HG03571 (cell line): ENCODE measurements at regions not wholly inside any gene's neighbourhood (a gene's known extent, or its start where the extent isn't known, plus 50 kb on each side); places are given as distances from the start of the nearest gene placed in this dataset.
"Not testable (repeated sequence)": the region's sequence is repeated elsewhere in the genome, so short reads cannot be mapped to it uniquely, and the experiment has no call there.

Source experiments
- ATAC-seq: cut with Tn5 transposase; IDR thresholded peaks from one replicate; pipeline ENCODE4 v1.9.1; 2021; ENCODE audit not compliant: unreplicated experiment

GRCh38 chr4:163077680-163078079 is 89.0 kb downstream of the NAF1 start:
- ATAC-seq = no peak

DNA sequence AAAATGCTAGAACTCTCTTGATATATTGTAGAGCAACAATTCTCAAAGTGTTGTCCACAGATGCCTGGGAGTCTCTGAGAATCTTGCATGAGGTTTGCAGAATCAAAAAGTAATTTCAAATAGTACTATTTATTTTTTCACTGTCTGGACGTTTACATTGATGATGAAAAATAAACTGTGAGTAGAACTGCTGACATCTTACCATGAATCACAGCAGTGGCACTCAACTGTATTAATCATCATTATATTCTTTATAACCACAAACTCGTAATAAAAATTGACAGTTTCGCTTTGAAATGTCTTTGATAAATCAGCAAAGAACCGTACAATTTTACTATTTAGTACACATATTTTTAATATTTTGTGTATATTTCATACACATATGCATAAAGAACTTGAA is 94.5 kb downstream of the NAF1 start:
- no peak for ATAC-seq

DNA sequence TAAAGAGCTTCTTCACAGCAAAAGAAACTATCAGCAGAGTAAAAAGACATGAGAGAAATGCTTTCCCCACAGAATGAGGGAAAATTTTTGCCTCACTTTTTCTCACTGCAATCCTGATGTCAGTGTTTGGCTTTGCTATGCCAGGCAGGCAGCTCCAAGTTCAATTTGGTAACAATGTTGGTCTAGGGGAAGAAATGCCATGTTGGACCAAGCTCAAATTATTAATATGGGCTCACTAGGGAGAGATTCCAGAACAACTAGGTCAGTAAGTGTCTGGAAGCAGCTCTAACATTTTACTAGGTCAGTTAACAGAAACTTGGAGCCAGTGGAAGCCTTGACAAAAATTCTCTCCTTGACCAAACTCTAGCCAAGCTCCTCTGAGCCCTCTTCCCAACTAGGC is 95.4 kb downstream of the NAF1 start:
- ATAC-seq = no peak

- ATAC-seq = no peak
These were observed 96.7 kb downstream of the NAF1 start for GRCh38 chr4:163070023-163070422.

DNA sequence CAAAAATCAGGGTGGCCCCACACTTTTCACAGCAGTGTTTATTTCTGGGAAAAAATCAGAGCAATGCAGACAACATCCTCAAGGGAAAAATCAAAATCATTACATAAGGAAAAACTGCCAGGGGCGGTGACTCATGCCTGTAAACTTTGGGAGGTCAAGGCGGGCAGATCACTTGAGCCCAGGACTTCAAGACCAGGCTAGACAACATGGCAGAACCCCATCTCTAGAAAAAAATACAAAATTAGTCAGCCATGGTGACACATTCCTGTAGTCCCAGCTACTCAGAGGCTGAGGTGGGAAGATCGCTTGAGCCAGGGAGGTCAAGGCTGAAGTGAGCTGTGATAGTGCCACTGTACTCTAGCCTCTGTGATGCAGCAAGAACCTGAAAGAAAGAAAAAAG is 102.8 kb downstream of the NAF1 start:
- ATAC-seq = no peak

DNA sequence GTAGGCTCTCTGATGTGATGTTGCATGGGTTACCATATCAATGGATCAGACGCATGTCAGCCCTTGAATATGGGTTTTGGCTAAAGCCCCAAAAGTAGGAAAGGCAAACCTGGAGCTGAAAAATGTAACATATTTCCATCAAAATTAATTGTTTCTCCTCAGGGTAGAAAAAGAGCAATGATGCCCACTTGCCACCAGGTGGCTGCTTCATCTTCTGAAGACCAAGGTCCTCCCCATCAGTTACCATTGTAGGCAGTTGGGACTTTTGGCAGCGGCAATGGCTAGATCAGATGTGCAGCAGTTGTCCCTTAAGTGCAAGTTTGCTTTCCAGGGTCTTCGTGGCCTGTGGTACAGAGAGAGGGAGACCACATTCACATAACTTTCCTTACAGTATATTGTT is 118.2 kb downstream of the NAF1 start:
- ATAC-seq = peak; percentile 85

DNA sequence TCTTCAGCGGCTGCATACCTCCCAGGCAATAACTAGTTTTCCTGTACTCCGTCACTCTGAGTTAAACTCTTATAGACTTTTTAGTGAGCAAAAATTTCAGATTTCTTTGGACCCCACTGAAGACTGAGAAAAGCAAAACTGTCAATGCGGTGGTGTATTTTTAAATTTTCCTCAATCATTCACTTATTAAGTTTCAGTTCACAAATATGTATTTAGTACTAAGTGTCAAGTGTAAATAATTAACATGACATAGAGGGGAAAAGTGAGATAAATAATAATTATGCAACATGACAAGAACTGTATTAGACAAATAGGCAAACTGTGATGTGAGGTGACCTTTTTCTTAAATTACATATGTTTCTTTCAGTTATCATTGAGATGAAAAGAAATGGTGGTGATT is 124.4 kb downstream of the NAF1 start:
- peak; percentile 77 for ATAC-seq

DNA sequence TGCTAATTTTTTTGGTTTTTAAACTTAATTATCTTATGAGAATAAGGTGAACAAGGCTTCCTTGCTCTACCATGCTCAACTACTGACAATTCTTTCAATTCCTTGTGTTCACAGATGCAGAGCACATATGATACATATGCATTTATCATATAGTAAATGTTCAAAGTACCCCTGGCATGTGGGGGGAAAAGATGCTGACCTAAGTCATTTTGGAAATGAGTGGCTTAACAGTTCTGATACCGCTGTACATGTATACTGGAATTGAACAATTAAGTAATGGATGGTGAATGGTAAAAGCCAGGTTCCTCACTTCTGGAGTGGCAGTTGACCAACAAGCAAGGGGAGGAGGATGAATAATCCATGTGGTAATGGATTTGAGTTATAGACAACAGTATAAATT is 149.6 kb downstream of the NAF1 start:
- no peak for ATAC-seq

DNA sequence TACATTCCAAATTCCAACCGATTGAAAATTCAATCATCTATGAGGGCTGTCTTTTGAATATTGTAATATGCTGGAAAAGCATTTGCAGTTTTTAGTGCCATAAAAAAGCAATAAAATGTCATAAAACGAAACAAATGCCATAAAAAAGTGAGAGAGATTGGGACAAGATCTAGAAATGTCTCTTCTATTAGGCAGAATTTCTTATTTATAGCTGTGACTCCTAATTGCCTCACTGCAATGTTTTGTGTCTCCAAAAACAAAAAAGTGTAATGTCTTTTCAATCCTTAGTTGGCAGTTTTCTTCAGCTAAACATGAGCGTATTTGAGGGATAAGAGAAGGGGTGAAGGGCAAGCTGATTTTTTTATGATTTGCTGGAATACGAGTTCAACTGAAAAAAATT is 153.9 kb downstream of the NAF1 start:
- no peak for ATAC-seq

GRCh38 chr4:163003979-163004378 is 162.7 kb downstream of the NAF1 start:
- no peak for ATAC-seq

DNA sequence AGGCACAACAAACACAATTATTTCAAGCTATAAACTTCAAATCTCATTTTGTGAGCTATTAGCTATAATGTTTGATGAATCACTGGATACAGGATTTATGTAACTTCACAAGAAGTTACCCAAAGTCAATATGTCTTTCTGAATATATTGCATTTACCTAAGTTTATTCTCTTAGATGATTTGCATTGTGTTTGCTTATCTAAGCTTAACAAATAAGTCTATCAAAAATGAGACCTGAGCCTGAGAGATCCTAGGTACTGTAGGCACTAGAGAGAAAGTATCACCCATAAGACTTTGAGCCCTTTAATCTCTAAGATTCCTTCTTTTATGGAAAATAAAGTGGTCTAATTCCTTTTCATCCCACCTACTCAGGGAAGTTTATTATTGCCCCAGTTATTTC is 178.2 kb downstream of the NAF1 start:
- ATAC-seq = no peak

- ATAC-seq = no peak
These were observed 181.6 kb downstream of the NAF1 start for GRCh38 chr4:162985131-162985530.

DNA sequence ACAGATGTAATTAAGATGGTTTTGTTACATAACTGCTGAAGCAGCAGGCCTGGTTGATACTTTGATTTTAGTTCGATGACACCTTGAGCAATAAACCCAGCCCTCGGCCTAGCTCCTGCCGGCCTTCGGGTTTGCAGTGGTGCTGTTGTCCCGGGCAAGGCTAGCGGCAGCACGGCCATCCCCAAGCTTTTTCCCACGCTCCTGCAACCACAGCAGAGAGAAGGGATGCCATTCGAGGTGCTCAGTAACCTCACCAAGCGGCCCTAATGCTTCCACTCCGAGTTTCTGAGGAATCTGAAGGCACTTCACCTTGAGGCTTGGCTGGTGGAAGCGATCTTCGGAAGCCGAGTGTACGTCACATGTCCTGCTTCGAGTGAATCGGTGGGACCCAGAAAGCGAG is 182.1 kb downstream of the NAF1 start:
- ATAC-seq = no peak

DNA sequence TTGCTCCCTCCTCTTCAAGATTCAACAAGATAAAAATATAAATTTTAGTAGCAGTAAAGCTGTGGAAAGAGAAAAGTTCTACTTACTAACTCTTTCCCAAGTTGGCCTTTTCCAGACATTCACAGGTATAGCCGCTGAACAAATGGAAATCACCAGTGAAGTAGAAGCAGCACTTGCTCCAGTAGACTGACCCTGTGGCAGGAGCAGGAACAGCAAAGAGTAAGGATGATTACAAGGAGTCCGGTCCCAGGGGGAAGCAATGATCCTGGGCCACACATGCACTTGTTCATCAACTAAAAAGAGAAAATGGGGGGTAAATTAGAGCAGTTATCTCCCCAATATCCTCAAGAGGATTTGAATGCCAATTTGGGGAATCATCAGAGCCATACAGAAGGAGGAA is 184.9 kb downstream of the NAF1 start:
- no peak for ATAC-seq

GRCh38 chr4:162978398-162978797 is 188.3 kb downstream of the NAF1 start:
- no peak for ATAC-seq

DNA sequence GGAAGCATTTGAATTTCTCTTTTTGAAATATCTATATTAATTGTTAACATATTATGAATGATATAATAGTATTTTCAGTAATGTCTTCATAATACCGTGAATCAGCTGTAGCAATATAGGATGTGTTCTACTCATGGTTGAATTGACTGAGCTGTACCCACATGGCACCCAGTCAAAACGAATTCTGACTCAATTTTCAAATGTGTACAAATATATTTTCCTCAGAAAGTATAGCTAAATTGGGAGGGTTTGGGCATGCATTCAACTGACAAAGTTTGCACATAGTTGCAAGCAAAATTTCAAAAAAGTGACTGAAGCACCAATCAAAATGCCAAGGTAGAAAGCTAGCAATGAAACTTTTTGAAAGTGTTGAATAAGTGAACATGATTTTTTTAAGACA is 188.9 kb downstream of the NAF1 start:
- no peak for ATAC-seq

DNA sequence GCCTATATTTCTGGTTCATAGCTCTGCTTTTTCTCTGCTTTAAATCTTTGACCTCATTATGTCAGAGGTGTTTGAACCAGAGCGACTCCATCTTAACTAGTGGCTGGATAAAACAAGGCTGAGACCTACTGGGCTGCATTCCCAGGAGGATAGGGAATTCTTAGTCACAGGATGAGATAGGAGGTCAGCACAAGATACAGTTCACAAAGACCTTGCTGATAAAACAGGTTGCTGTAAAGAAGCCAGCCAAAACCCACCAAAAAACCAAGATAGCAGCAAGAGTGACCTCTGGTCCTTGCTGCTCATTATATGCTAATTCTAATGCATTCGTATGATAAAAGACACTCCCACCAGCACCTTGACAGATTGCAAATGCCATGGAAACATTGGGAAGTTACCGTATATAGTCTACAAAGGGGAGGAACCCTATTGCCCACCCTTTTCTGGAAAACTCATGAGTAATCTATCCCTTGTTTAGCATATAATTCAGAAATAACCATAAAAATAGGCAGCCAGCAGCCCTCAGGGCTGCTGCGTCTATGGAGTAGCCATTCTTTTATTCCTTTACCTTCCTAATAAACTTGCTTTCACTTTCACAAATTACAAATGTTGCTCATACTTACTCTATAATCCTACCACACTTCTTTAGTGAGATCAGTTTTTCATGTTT is 193.9 kb downstream of the NAF1 start:
- no peak for ATAC-seq

DNA sequence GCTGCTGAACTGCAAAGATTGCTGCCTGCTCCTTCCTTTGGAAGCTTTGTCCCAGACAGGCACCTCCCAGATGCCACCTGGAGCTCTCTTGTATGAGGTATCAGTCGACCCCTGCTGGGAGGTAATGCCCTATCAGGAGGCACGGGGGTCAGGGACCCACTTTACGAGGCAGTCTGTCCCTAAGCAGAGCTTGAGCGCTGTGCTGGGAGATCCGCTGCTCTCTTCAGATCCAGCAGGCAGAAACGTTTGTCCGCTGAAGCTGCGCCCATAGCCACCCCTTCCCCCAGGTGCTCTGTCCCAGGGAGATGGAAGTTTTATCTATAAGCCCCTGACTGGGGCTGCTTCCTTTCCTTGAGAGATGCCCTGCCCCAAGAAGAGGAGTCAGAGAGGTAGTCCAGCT is 197.5 kb downstream of the NAF1 start:
- no peak for ATAC-seq

GRCh38 chr4:162965978-162966377 is 200.7 kb downstream of the NAF1 start:
- not testable (repeated sequence) for ATAC-seq

DNA sequence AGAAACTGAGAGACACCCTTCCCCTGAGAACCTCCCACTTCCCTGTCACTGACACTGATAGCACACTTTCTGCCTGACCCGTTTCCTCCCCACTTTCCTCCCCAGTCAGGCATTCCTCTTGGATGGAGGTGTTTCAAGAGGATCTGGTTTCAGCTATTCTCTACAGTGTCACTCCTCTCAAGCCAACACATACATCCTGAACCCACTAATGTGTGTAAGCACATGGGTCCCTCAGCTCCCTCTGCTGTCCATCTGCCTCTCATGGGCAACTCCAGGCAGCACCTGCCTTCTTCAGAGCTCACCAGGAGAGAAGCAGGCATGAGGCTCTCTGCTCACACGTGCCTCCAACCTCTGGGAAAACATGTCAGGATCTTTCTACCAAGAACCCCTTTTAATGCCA is 207.6 kb downstream of the NAF1 start:
- no peak for ATAC-seq

DNA sequence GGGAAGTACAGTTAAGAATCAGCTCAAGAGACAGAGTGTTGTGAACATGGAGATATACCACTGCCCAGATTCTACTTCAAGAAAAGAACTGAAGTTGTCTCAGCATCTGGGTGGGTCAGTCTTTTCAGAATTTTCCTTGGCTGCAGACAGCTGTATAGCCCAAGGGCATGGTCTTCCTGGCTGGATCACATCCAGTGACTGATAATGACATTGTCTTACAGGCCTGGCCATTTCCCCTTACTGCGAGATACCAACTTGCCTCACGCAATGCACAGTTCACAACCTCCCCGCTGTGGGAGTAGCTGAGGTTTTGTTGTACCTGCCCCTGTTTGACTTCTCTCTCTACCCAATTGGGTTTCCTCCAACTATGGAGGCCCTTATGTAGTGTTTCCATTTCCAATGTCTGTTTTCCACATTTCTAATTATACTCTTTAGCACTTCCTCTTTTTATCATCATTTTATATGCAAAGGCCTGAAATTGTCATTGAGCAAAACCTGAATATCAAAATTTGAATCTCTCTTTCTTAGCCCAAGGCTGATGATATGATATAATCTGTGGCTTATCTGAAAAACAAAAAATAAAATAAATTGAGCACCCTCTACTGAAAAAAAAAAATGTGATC is 209.1 kb downstream of the NAF1 start:
- ATAC-seq = no peak

GRCh38 chr4:162954976-162955375 is 211.7 kb downstream of the NAF1 start:
- no peak for ATAC-seq

DNA sequence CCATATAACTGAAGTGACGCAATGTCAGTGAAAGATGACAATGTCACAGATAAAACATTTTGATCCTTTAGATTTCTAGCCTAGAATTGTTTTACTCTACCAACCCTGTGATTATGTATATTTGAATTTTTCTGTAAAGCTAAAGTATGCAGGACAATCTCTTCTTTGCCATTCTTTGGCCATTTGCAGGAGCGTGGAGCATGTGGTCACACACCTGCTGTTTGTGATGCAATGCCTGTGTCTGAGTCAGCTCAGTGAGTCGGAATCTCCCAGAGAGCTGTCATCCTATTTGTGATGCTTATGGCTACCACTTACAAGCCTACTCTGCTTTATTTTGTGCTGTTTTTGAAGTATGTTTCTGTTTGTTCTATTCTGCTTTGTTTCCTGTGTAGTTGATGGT is 214.5 kb downstream of the NAF1 start:
- ATAC-seq = no peak
